Transverse colon (tissue), 4 donors: ENCODE measurements at regions not wholly inside any gene's neighbourhood (a gene's known extent, or its start where the extent isn't known, plus 50 kb on each side); places are given as distances from the start of the nearest gene placed in this dataset.

Experiments
- CTCF ChIP-seq, 5 experiments: fragments of 200-600 bp in 3 of 5; fragments of 450-650 bp in 2 of 5; sonication (generic) in 3 of 5; IDR thresholded peaks; 1 replicate in 2 of 5; 2 replicates in 3 of 5; pipeline ENCODE4 v1.5.1; 2016 to 2017; ENCODE audit warnings: antibody characterized with exemption in 5 of 5, inconsistent platforms in 3 of 5, mild to moderate bottlenecking in 2 of 5, moderate library complexity in 1 of 5
- EP300 ChIP-seq: sonication (generic); formaldehyde crosslinking; IDR thresholded peaks from one replicate; pipeline ENCODE4 v1.6.1; 2017; ENCODE audit warnings: antibody characterized with exemption, low read depth
- POLR2AphosphoS5 ChIP-seq, 3 donors: sonication (generic); formaldehyde crosslinking; IDR thresholded peaks; one replicate each; pipeline ENCODE4 v1.6.1; 2016; ENCODE audit warnings: antibody characterized with exemption in 3 of 3

- TF ChIP-seq CTCF (IDR thresholded peaks at IDR 0.05) (no peak), EP300 (no peak), POLR2AphosphoS5 (IDR thresholded peaks at IDR 0.05) (no peak)
Measured at GRCh38 chr1:69163241-69163640, 404.5 kb upstream of the LRRC7 start.
